SKM-1 treated with dmso at 0.1 percent for 144 hours (cell line): ENCODE measurements at regions not wholly inside any gene's neighbourhood (a gene's known extent, or its start where the extent isn't known, plus 50 kb on each side); places are given as distances from the start of the nearest gene placed in this dataset.
"Not testable (repeated sequence)": the region's sequence is repeated elsewhere in the genome, so short reads cannot be mapped to it uniquely, and the experiment has no call there.

ENCODE experiments used
- DNase-seq: peaks from one replicate; lab custom pipeline; 2025; ENCODE audit not compliant: unreplicated experiment; lab: John Stamatoyannopoulos, UW

- no peak for DNase-seq
Measured at GRCh38 chr4:155026715-155027114, 181.7 kb upstream of the NPY2R start.

GRCh38 chr4:155032521-155033229 is 175.8 kb upstream of the NPY2R start:
- no peak for DNase-seq

- DNase-seq = no peak
Measured at GRCh38 chr4:155033604-155034003, 174.8 kb upstream of the NPY2R start.

DNA sequence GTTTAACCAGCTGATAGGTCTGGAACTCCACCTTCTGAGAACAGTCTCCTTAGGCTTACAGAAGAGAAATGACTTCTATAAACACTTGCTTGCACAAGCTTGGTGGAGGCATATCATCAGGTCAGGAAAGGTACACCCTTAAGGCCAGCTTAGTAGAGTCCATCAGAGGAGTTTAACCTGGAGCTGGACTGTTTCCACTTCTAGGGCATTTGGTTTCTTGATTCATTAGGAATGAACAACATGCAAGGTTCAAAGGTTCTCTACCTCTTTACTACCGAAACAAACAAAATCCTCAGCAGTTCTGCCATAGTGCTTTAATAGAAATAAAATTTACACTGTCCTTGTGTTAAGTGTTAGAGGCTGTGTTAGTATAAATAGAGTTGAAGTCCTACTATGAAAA is 171.4 kb upstream of the NPY2R start:
- DNase-seq = no peak

GRCh38 chr4:155038459-155038858 is 170.0 kb upstream of the NPY2R start:
- DNase-seq = no peak

DNA sequence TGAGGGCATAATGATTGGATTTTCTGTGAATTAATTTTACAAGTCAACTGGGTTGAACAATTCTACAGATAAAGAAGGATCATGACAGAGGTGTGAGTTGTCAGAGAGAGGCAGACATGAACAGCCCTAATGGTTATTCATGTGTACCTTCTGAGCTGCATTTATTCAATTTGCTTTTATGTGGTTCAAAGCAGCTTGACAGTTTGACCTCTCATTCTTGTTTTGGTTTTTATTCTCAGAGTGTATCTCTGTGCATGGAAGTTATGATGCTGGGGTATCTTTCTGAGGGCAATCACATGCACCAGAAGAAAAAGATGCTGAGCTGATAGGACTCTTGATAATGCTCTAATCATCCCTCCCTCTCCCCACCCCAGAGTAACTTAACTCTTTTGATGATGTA is 169.3 kb upstream of the NPY2R start:
- DNase-seq = no peak

GRCh38 chr4:155040031-155040430 is 168.4 kb upstream of the NPY2R start:
- no peak for DNase-seq

GRCh38 chr4:155042014-155042413 is 166.4 kb upstream of the NPY2R start:
- no peak for DNase-seq

GRCh38 chr4:155044251-155044650 is 164.2 kb upstream of the NPY2R start:
- DNase-seq = not testable (repeated sequence)

DNA sequence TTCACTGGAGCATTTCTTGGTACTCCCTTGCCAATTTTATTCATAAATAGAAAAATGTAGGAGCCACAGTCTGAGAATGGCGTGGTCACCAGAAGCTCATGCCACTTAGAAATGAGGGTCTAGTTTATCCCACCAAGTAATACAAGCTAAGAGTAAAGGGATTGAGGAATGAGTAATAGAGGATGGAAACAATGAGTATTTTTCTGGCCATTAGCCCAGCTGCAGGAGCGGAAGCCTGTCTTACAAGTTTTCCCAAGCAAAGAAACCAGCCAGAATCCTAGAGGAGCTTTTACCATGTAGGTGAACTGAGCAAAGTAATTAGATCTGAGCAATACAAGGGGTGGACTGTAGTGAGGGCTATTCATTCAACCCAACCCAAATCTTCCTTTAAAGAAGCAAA is 160.7 kb upstream of the NPY2R start:
- DNase-seq = no peak

GRCh38 chr4:155054042-155054441 is 154.4 kb upstream of the NPY2R start:
- DNase-seq = not testable (repeated sequence)

- DNase-seq = no peak
Measured at GRCh38 chr4:155060419-155060818, 148.0 kb upstream of the NPY2R start.

DNA sequence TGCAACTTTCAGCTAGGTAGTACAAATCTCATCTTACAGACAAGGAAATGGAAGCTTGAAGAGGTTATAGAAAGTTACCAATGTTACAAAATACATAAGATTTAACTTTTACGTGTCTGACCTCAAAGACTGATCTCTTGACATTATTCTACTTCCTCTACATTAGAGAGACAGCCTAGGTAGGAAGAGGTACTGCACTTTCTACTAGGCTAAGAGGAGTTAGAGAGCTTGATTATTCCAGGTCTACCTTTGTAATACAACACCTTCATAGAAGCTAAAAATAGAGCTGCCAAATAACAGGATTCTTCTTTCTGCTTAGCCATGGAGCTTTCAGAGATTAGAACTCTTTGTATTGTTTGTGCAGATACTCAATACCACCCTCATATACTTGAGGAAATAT is 147.6 kb upstream of the NPY2R start:
- no peak for DNase-seq

DNA sequence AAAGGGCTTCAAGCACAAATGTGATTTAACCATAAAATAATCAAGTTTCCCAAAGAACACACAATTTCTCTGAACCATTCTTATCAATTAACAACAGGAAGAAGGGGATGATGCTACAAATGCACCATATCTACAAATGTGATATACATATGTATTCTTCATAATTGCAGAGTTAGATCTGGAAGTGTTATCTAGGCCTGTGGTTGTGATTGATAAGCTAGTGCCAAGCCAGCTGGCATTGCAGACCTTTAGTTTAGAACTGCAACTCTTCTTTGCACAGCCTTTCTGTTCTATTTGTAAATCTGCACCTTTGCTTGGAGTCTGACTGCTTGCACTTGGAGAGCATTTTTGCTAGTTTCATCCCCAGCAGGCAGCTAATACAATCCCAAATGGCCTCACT is 145.5 kb upstream of the NPY2R start:
- DNase-seq = no peak

DNA sequence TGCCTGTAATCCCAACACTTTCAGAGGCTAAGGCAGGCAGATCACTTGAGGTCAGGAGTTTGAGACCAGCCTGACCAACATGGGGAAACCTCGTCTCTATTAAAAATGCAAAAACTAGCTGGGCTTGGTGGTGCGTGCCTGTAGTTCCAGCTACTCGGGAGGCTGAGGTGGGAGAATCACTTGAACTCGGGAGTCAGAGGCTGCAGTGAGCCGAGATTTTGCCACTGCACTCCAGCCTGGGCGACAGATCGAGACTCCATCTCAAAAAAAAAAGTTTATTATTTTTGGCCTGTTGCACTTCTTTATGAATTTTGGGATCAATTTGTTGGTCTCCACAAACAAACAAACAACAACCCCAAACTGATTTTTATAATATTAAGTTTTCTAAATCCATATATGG is 143.5 kb upstream of the NPY2R start:
- not testable (repeated sequence) for DNase-seq

DNA sequence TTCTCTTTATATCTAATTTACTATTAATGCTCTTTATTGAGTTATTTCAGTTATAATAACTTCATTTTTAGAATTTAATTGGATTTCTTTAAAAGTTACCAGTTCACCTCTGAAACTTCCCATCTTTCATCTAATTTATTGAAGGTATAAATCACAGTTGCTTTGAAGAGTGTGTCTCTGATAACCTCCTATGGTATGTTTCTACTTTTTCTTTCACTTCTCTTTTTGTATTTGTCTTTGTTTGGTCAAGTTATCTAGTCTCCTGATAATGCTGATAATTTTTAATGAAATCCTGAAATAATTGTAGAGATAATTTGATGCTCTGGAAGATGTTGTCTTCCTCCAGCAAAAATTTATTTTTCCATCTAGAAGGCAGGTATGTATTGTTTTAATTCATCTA is 141.6 kb upstream of the NPY2R start:
- DNase-seq = no peak

- DNase-seq = no peak
Measured at GRCh38 chr4:155071962-155072361, 136.5 kb upstream of the NPY2R start.

DNA sequence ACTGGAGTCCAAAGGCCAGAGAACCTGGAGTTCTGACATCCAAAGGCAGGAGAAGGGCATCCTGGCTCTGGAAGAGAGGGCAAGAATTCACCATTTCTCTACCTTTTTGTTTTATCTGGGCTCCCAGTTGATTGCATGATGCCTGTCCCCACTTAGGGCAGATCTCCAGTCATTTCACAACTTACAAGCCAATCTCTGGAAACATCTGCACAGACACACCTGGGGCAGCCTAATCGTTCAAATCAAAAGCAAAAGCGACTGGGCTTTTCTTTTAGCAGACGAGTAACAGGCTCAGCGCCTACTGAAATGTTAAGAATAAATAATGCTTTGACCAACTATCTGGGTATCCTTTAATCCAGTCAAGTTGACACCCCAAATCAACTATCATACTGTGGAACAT is 136.0 kb upstream of the NPY2R start:
- no peak for DNase-seq

GRCh38 chr4:155073852-155074251 is 134.6 kb upstream of the NPY2R start:
- no peak for DNase-seq

DNA sequence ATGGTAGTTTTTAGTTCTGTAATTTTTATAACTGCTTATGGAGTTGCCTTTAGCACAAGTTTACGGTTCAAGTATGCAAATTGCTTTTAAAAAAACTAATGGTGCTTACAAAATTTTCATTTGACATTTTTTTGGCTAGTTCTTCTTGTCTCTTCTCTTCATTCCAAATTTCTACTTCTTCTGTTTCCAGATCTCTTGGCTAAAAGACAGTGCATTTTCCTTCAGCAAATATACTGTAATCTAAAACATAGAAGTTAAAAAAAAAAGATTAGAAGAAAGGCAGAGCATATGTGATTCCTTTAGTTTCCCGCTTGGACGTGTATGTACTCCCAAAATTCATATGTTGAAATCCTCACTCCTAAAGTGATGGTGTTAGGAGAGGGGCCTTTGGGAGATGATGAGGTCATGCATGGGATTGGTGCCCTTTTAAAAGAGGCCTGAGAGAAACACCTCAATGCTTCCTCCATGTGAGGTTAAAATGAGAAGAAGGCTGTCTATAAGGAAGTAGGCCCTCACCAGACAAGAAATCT is 132.1 kb upstream of the NPY2R start:
- DNase-seq = no peak

DNA sequence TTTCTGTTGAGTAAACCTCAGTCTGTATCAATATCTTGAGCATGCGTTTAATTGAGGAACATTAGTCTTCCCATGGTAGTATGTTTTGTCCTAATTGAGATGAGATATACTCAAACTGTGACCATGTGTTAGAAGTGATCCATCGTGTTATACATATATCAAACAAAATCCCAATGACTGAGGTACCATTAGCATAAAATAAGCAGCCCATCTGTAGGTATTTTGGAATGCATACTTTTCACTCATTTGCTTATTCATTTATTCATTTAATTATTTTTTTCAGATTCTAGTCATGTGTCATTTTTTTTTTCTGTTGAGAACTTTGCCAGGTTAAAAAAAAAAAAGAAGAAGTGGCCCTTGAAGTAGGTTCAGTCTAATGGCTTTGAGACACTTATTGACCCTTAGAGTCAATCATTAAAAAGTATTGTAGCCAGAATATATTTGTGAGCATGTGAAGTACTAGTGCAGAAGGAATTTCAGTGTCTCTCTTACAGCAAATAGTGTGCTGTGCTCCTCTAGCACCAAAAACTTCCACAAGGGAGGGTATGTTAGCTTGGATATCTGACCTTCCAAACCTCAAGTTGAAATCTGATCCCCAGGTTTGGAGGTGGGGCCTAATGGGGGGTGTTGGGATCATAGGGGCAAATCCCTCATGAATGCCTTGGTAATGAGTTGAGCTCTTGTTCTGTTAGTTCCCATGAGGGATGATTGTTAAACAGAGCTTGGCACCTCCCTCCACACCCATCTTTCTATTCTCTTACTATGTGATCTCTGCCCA is 130.8 kb upstream of the NPY2R start:
- DNase-seq = no peak

DNA sequence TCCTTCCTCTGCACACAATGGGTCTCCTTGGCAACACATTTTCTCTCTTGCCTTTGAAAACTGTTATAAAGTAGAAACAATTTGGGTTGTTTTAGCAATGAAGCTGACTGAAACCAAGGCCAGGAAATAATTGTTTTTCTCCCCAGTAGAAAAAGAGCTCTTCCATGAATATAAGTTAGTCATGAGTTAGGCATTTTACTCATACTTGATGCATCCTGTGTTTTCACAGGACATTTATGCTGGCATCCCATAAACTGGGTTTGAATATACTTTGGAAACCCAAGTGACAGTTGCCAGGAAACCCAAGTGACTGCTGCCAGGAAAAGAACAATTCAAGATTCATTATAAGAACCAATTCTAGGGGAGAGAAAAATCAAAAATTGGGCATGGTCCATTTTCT is 128.6 kb upstream of the NPY2R start:
- no peak for DNase-seq
